Transverse colon (tissue), 4 donors: ENCODE measurements at regions not wholly inside any gene's neighbourhood (a gene's known extent, or its start where the extent isn't known, plus 50 kb on each side); places are given as distances from the start of the nearest gene placed in this dataset.

ENCODE experiments used
- DNase-seq: peaks from one replicate; pipeline ENCODE4 v3.0.0-alpha.2; 2019
- H3K27ac ChIP-seq, 4 donors: fragments of 200-600 bp; sonication (generic); 2 replicates each; pipeline ENCODE4 v1.5.1; 2016 to 2018; ENCODE audit warnings: inconsistent platforms in 4 of 4
- H3K27me3 ChIP-seq: fragments of 200-600 bp; sonication (generic); 2 replicates; pipeline ENCODE4 v1.5.1; 2017; ENCODE audit warnings: inconsistent platforms
- H3K36me3 ChIP-seq, 4 donors: fragments of 200-600 bp; sonication (generic); 2 replicates each; pipeline ENCODE4 v1.5.1; 2017 to 2019; ENCODE audit warnings: inconsistent platforms in 4 of 4
- H3K4me1 ChIP-seq, 4 donors: fragments of 200-600 bp; sonication (generic); 2 replicates each; pipeline ENCODE4 v1.5.1; 2017 to 2020; ENCODE audit warnings: inconsistent platforms in 4 of 4
- H3K4me3 ChIP-seq, 4 donors: fragments of 200-600 bp; sonication (generic); 1 replicate in 1 of 4; 2 replicates in 3 of 4; pipeline versions ENCODE4 v1.5.1 to v1.6.1; 2017 to 2019; ENCODE audit warnings: inconsistent platforms in 4 of 4
- H3K9me3 ChIP-seq, 2 donors: fragments of 200-600 bp; sonication (generic); 2 replicates each; pipeline ENCODE4 v1.5.1; 2017 to 2019; ENCODE audit warnings: inconsistent platforms in 2 of 2
- EP300 ChIP-seq: sonication (generic); formaldehyde crosslinking; IDR thresholded peaks from one replicate; pipeline ENCODE4 v1.6.1; 2017; ENCODE audit warnings: antibody characterized with exemption, low read depth
- POLR2A ChIP-seq: fragments of 450-650 bp; IDR thresholded peaks from one replicate; pipeline ENCODE4 v1.6.1; 2016; ENCODE audit warnings: antibody characterized with exemption, mild to moderate bottlenecking, moderate library complexity
- POLR2AphosphoS5 ChIP-seq, 3 donors: sonication (generic); formaldehyde crosslinking; IDR thresholded peaks; one replicate each; pipeline ENCODE4 v1.6.1; 2016; ENCODE audit warnings: antibody characterized with exemption in 3 of 3
- WGBS, 2 donors: methylation state at CpG; one replicate each; pipeline ENCODE4 v1.1.5; 2018; ENCODE audit warnings: low coverage in 1 of 2; 5-methylcytosine and 5-hydroxymethylcytosine counted together
- in situ Hi-C, 4 donors: fragments of 200-750 bp; cut with MboI; loops; one replicate each; pipeline versions ENCODE4 v1.15.0 to v1.15.1; 2017; ENCODE audit warnings: low sequenced_read_pairs in 3 of 4, low pct_ligation_motif_present in 1 of 4, low pct_unique_long_range_greater_than_20kb in 1 of 4
- intact Hi-C: fragments of 100-400 bp; cut with DNase I; formaldehyde crosslinking; loops from one replicate; pipeline ENCODE4 v1.15.1; 2023; ENCODE audit warnings: low total_unique reads
- TF ChIP-seq, protein P1 (sequence below), 5 experiments: fragments of 200-600 bp in 3 of 5; fragments of 450-650 bp in 2 of 5; sonication (generic) in 3 of 5; IDR thresholded peaks; 1 replicate in 2 of 5; 2 replicates in 3 of 5; pipeline ENCODE4 v1.5.1; 2016 to 2017; ENCODE audit warnings: antibody characterized with exemption in 5 of 5, inconsistent platforms in 3 of 5, mild to moderate bottlenecking in 2 of 5, moderate library complexity in 1 of 5

DNA sequence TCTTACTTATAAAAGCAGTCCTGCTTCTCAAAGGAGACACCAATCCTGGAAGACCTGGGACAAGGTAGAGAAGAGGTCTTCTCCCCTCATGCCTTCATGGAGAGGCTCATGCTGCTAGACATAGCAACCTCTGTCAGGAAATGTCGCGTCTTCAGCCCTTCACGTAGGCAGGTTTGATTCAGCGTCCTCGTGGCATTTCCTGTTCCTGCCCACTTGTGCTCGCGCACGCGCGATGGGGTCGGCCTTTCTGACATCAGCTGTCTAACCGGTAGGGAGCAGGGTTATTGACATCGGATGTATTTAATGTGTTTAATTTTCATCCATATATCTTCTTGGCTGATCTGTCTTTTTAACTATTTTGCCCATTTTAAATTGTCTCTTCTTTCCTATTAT, 292.4 kb downstream of the THBS2 start:
- Histone ChIP-seq H3K27ac (peak overlapping the region in 2 of 4 donors; percentile 2 to 20), H3K4me3 (no peak overlapping the region), H3K36me3 (no peaks in the 10 kb centered on the region), H3K4me1 (peaks cover 0 to 8% (median 0%) of the 10 kb centered on the region in 4 donors), H3K9me3 (no peaks in the 10 kb centered on the region), H3K27me3 (no peaks in the 10 kb centered on the region)
- DNase-seq = no peak
- WGBS, 2 donors = 84 to 94% methylated on average over 10 to 13 of the region's 13 CpGs
- no peak for TF ChIP-seq POLR2A
- TF ChIP-seq POLR2AphosphoS5 (IDR thresholded peaks at IDR 0.05) = no peak
- no peak for TF ChIP-seq EP300
- TF ChIP-seq, protein P1, sequence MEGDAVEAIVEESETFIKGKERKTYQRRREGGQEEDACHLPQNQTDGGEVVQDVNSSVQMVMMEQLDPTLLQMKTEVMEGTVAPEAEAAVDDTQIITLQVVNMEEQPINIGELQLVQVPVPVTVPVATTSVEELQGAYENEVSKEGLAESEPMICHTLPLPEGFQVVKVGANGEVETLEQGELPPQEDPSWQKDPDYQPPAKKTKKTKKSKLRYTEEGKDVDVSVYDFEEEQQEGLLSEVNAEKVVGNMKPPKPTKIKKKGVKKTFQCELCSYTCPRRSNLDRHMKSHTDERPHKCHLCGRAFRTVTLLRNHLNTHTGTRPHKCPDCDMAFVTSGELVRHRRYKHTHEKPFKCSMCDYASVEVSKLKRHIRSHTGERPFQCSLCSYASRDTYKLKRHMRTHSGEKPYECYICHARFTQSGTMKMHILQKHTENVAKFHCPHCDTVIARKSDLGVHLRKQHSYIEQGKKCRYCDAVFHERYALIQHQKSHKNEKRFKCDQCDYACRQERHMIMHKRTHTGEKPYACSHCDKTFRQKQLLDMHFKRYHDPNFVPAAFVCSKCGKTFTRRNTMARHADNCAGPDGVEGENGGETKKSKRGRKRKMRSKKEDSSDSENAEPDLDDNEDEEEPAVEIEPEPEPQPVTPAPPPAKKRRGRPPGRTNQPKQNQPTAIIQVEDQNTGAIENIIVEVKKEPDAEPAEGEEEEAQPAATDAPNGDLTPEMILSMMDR (IDR thresholded peaks at IDR 0.05) = no peak
- intact Hi-C loops = no loop called here
- in situ Hi-C loops = no loop called here

DNA sequence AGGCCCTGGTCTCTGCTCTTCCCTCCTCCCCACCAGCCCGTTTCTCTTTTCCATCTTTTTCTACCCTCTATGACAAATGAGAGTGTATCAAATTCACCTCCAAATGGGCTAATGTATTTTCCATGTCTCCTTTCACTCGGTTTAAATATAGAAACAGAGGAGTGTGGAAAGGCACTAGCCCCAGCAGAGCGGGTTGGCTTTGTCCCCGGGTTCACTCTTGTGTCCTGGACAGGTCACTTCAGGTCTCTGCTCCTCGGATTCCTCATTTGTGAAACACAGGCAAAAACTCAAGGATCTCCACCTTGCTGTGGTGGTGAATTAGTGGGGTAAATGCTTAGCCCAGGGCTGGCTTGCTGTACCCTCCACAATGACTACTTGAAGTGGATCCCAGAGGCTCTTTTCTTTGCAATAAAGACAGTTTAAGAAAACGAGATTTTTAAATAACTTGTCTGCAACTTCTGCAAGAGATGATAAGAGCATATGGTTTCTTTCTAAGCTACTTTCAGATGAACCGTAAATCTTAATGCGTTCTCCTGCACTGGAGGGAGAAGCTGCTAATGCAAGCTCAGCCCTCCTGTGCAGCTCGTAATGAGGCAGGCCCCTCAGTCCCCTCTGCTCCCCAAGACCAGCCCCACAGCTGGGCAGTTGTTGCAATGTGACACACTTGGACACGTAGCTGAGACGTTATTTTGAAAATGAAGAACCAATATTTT, 292.9 kb downstream of the THBS2 start:
- in situ Hi-C loops = no loop called here
- no peak for TF ChIP-seq EP300
- TF ChIP-seq POLR2AphosphoS5 (IDR thresholded peaks at IDR 0.05) = no peak
- no peak for TF ChIP-seq POLR2A
- TF ChIP-seq, protein P1 (IDR thresholded peaks at IDR 0.05) = no peak

DNA sequence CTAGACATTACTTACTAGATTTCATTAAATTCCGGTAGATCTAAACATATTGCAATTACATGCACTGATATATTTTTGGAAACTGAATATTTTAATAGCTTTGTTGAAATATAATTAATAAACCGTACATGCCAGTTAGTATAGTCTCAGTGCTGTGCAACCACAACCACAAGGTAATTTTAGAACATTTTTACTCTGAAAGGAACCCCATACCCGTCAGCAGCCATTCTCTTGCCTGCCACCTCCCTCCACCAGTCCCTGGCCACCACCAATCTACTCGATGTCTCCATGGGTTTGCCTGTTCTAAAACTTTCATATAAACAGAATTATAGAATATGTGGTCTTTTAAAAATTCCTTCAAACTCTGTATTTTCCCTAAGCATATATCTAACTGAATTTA, 293.9 kb downstream of the THBS2 start:
- no peaks in the 10 kb centered on the region for H3K27me3 ChIP-seq
- no peaks in the 10 kb centered on the region for H3K9me3 ChIP-seq
- peaks cover 0 to 8% (median 0%) of the 10 kb centered on the region in 4 donors for H3K4me1 ChIP-seq
- no peaks in the 10 kb centered on the region for H3K36me3 ChIP-seq
- H3K4me3 ChIP-seq = no peak overlapping the region
- no peak for DNase-seq
- intact Hi-C loops (no loop called here), in situ Hi-C loops (no loop called here)
- no peak overlapping the region for H3K27ac ChIP-seq
- 71 to 85% methylated on average over 3 to 4 of the region's 4 CpGs for WGBS, 2 donors
- TF ChIP-seq, protein P1 (IDR thresholded peaks at IDR 0.05) = no peak
- TF ChIP-seq POLR2AphosphoS5 (IDR thresholded peaks at IDR 0.05) = no peak
- no peak for TF ChIP-seq EP300
- no peak for TF ChIP-seq POLR2A

More for the DNA sequence above, 292.9 kb downstream of the THBS2 start:
- Histone ChIP-seq H3K4me1 (peaks cover 0 to 8% (median 0%) of the 10 kb centered on the region in 4 donors), H3K27ac (peak overlapping the region in 2 of 4 donors; percentile 2 to 20), H3K4me3 (no peak overlapping the region), H3K9me3 (no peaks in the 10 kb centered on the region), H3K36me3 (no peaks in the 10 kb centered on the region), H3K27me3 (no peaks in the 10 kb centered on the region)
- intact Hi-C loops = no loop called here
- no peak for DNase-seq
- WGBS, 2 donors = 55 to 63% methylated on average over 10 to 11 of the region's 11 CpGs

DNA sequence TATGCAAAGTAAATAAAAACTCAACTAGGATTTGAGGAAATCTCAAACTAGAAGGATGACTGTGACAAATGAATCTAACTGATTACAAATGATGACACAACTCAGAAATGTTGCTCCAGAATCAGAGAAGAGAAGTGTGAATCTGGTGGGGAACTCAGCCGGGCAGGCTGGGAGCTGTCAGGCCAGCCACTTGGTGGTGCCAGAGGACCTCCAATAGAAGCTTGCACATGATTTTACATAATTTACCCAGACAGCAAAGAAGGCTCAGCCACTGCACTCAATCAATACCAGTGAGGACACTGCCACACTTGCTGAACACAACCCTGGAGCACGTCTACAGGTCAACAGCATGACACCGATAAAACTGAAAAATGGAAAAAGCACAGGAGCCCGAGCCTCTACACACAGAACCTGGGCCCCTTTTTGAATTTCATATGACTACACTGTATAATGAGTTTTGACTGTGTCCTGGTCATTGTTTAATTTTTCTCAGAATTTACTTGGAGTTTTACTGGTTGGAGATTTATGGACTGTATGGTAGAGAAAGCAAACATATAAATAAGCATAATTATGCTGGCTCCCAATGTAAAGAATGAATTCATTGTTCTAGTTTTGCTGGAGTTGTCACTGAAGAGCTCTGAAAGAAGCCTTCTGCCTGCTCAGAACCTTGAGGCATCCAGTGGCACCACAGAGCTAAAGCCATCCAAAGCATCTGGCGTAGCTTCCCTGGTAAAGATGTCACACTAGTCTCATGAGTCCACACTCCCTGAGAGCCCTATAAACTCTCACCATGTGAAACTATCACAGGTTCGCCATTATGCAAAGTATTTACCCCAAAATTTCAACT, 296.5 kb downstream of the THBS2 start:
- Histone ChIP-seq H3K27ac (peak overlapping the region in 1 of 4 donors; percentile 34), H3K4me3 (no peak overlapping the region), H3K4me1 (peaks cover 0 to 8% (median 0%) of the 10 kb centered on the region in 4 donors), H3K9me3 (no peaks in the 10 kb centered on the region), H3K36me3 (no peaks in the 10 kb centered on the region), H3K27me3 (no peaks in the 10 kb centered on the region)
- TF ChIP-seq, protein P1 (IDR thresholded peaks at IDR 0.05) = peak; percentile 68 to 73 (median 73)
- TF ChIP-seq POLR2AphosphoS5 (IDR thresholded peaks at IDR 0.05) = no peak
- WGBS, 2 donors = 53% methylated on average over 5 to 6 of the region's 6 CpGs
- peak; percentile 73 for DNase-seq
- intact Hi-C loops (no loop called here), in situ Hi-C loops (no loop called here)
